ENCODE measurements at regions not wholly inside any gene's neighbourhood (a gene's known extent, or its start where the extent isn't known, plus 50 kb on each side); places are given as distances from the start of the nearest gene placed in this dataset.

DNA sequence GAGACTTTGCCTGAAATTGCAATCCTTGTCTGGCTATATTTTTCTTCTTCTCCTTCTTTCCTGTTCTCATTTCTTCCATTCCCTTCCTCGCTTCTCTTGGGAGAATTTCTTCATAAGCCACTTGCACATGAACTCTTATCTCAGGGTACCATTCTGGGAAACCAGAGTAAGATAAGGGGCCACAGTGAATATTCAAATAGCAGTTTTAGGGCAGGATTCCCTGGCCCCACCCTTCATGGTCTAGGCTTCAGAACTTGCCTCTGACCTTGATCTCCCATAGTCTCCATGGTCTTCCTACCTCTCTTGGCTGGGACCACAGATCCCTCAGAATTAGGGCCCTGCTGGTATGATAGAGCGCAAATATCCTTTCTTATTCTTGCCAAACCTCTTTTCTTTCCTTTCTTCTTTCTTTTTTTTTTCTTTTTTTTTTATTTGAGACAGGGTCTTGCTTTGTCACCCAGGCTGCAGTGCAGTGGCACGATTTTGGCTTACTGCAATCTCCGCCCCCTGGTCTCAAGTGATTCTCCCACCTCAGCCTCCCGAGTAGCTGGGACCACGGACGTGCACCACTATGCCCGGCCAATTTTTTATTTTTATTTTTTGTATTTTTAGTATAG is 123.0 kb upstream of the CITED2 start:
- TF ChIP-seq, protein P1, sequence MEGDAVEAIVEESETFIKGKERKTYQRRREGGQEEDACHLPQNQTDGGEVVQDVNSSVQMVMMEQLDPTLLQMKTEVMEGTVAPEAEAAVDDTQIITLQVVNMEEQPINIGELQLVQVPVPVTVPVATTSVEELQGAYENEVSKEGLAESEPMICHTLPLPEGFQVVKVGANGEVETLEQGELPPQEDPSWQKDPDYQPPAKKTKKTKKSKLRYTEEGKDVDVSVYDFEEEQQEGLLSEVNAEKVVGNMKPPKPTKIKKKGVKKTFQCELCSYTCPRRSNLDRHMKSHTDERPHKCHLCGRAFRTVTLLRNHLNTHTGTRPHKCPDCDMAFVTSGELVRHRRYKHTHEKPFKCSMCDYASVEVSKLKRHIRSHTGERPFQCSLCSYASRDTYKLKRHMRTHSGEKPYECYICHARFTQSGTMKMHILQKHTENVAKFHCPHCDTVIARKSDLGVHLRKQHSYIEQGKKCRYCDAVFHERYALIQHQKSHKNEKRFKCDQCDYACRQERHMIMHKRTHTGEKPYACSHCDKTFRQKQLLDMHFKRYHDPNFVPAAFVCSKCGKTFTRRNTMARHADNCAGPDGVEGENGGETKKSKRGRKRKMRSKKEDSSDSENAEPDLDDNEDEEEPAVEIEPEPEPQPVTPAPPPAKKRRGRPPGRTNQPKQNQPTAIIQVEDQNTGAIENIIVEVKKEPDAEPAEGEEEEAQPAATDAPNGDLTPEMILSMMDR (IDR thresholded peaks at IDR 0.05): no peak
- TF ChIP-seq POLR2A (IDR thresholded peaks at IDR 0.05): no peak

Measured in heart left ventricle (tissue), 13 donors.